MCF 10A (cell line): ENCODE measurements at regions not wholly inside any gene's neighbourhood (a gene's known extent, or its start where the extent isn't known, plus 50 kb on each side); places are given as distances from the start of the nearest gene placed in this dataset.

ENCODE experiments used
- BruUV-seq: library from RNA; stranded (reverse); fragments of 400-500 nt; replicated peaks from 2 replicates; lab custom pipeline; 2021; lab: Mats Ljungman, UMichigan
- CTCF ChIA-PET: fragments of 300-600 bp; sonication (Branson Sonifier 250); formaldehyde crosslinking; extraction: SDS; loops from one replicate; lab custom pipeline; 2021; ENCODE audit warnings: antibody characterized with exemption, inconsistent platforms; lab: Yijun Ruan, JAX
- POLR2A ChIA-PET: fragments of 300-600, 350-650 bp; sonication (Branson Sonifier 250); formaldehyde crosslinking; extraction: SDS; loops from one replicate; lab custom pipeline; 2020; ENCODE audit warnings: antibody characterized with exemption, inconsistent platforms; lab: Yijun Ruan, JAX
- DNase-seq: peaks from one replicate; pipeline ENCODE4 v3.0.0-alpha.2; 2018; ENCODE audit not compliant: unreplicated experiment
- H3K27ac Mint-ChIP-seq: one replicate; pipeline ENCODE4 v1.8.0; 2022; ENCODE audit warnings: mild to moderate bottlenecking, low read depth, mixed read lengths; ENCODE audit not compliant: unreplicated experiment
- H3K27me3 Mint-ChIP-seq: one replicate; pipeline ENCODE4 v1.8.0; 2022; ENCODE audit warnings: mixed read lengths; ENCODE audit not compliant: insufficient read depth, unreplicated experiment
- H3K36me3 Mint-ChIP-seq: one replicate; pipeline ENCODE4 v1.8.0; 2022; ENCODE audit warnings: mild to moderate bottlenecking, moderate library complexity, mixed read lengths; ENCODE audit not compliant: insufficient read depth, unreplicated experiment
- H3K4me1 Mint-ChIP-seq: one replicate; pipeline ENCODE4 v1.8.0; 2022; ENCODE audit warnings: mixed read lengths; ENCODE audit not compliant: insufficient read depth, unreplicated experiment
- H3K4me3 Mint-ChIP-seq: one replicate; pipeline ENCODE4 v1.8.0; 2022; ENCODE audit warnings: mild to moderate bottlenecking, moderate library complexity, mixed read lengths; ENCODE audit not compliant: unreplicated experiment
- H3K9me3 Mint-ChIP-seq: one replicate; pipeline ENCODE4 v1.8.0; 2022; ENCODE audit warnings: mixed read lengths; ENCODE audit not compliant: unreplicated experiment
- CTCF ChIP-seq: fragments of 200-600 bp; IDR thresholded peaks from one replicate; pipeline ENCODE4 v1.8.0; 2022; ENCODE audit warnings: antibody characterized with exemption, mild to moderate bottlenecking; ENCODE audit not compliant: unreplicated experiment
- intact Hi-C: fragments of 100-400 bp; cut with micrococcal nuclease; formaldehyde crosslinking; loops from 2 replicates; pipeline ENCODE4 v1.14.1; 2022

- BruUV-seq = no TSS peak
- CTCF ChIA-PET = interaction anchor here (1.0 to 1.6 kb wide), 2 partner anchors 52 to 295 kb away, joined by 3 to 4 read pairs; no protein-coding TSS in a partner anchor
These were observed 399.6 kb upstream of the RAG2 start for GRCh38 chr11:36997656-36998055.

GRCh38 chr11:36996795-36997194 is 398.8 kb upstream of the RAG2 start:
- H3K27me3 Mint-ChIP-seq = no peaks in the 10 kb centered on the region
- H3K4me1 Mint-ChIP-seq = no peaks in the 10 kb centered on the region
- no peak for TF ChIP-seq CTCF
- intact Hi-C loops = no loop called here
- no peaks in the 10 kb centered on the region for H3K9me3 Mint-ChIP-seq
- no peaks in the 10 kb centered on the region for H3K36me3 Mint-ChIP-seq
- DNase-seq = no peak
- CTCF ChIA-PET = no interaction called here
- POLR2A ChIA-PET = no interaction called here
- H3K27ac Mint-ChIP-seq = no peak overlapping the region
- no peak overlapping the region for H3K4me3 Mint-ChIP-seq
- no TSS peak for BruUV-seq

More at GRCh38 chr11:36997656-36998055, 399.6 kb upstream of the RAG2 start:
- Mint-ChIP-seq H3K4me1 (no peaks in the 10 kb centered on the region), H3K4me3 (no peak overlapping the region), H3K27ac (no peak overlapping the region), H3K36me3 (no peaks in the 10 kb centered on the region), H3K27me3 (no peaks in the 10 kb centered on the region), H3K9me3 (no peaks in the 10 kb centered on the region)
- POLR2A ChIA-PET = no interaction called here
- intact Hi-C loops = no loop called here
- DNase-seq = no peak
- no peak for TF ChIP-seq CTCF

GRCh38 chr11:36994208-36994607 is 396.2 kb upstream of the RAG2 start:
- intact Hi-C loops = no loop called here
- Mint-ChIP-seq H3K27ac (no peak overlapping the region), H3K4me1 (no peaks in the 10 kb centered on the region), H3K4me3 (no peak overlapping the region), H3K36me3 (no peaks in the 10 kb centered on the region), H3K27me3 (no peaks in the 10 kb centered on the region), H3K9me3 (no peaks in the 10 kb centered on the region)
- BruUV-seq = no TSS peak
- ChIA-PET CTCF (interaction anchor here (0.6 kb wide), 1 partner anchor 22 kb away, joined by 4 read pairs; no protein-coding TSS in a partner anchor), POLR2A (no interaction called here)
- no peak for DNase-seq
- no peak for TF ChIP-seq CTCF

- Mint-ChIP-seq H3K4me1 (no peaks in the 10 kb centered on the region), H3K4me3 (no peak overlapping the region), H3K27me3 (no peaks in the 10 kb centered on the region), H3K9me3 (peaks cover 12% of the 10 kb centered on the region), H3K36me3 (no peaks in the 10 kb centered on the region), H3K27ac (no peak overlapping the region)
- no peak for TF ChIP-seq CTCF
- ChIA-PET CTCF (interaction anchor here (0.6 to 1.0 kb wide), 2 partner anchors 14 to 206 kb away, joined by 3 read pairs; no protein-coding TSS in a partner anchor), POLR2A (interaction anchor here (0.6 kb wide), 1 partner anchor 1648 kb away, joined by 3 read pairs; no protein-coding TSS in a partner anchor)
- intact Hi-C loops = no loop called here
- BruUV-seq = no TSS peak
- DNase-seq = no peak
These were observed 390.5 kb upstream of the RAG2 start for GRCh38 chr11:36988556-36988955.
